ENCODE measurements at regions not wholly inside any gene's neighbourhood (a gene's known extent, or its start where the extent isn't known, plus 50 kb on each side); places are given as distances from the start of the nearest gene placed in this dataset.

DNA sequence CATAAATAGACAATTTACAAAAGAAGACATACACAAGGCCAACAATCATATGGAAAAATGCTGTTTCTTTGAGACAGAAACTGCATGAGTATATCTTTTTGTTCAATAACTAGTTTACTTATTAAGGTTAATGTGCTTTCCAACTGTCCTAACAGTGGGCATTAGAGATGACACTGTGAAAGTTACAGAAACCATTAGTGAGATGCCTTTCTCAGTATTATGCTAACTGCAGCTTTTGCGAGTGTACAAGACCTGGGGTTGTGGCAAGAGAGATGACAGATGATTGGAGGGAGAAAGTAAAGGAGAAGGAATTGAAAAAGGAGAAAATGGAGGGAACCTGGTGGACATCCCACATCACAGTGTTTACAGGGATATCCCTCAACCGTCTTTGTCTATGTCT is 640.5 kb downstream of the ZPLD1 start:
- Histone ChIP-seq H3K36me3 (no peaks in the 10 kb centered on the region), H3K4me3 (no peak overlapping the region), H3K4me1 (no peaks in the 10 kb centered on the region), H3K27me3 (no peaks in the 10 kb centered on the region), H3K27ac (no peak overlapping the region), H3K9me3 (no peaks in the 10 kb centered on the region)
- no peak for ATAC-seq
- DNase-seq = no peak
- TF ChIP-seq, protein P1, sequence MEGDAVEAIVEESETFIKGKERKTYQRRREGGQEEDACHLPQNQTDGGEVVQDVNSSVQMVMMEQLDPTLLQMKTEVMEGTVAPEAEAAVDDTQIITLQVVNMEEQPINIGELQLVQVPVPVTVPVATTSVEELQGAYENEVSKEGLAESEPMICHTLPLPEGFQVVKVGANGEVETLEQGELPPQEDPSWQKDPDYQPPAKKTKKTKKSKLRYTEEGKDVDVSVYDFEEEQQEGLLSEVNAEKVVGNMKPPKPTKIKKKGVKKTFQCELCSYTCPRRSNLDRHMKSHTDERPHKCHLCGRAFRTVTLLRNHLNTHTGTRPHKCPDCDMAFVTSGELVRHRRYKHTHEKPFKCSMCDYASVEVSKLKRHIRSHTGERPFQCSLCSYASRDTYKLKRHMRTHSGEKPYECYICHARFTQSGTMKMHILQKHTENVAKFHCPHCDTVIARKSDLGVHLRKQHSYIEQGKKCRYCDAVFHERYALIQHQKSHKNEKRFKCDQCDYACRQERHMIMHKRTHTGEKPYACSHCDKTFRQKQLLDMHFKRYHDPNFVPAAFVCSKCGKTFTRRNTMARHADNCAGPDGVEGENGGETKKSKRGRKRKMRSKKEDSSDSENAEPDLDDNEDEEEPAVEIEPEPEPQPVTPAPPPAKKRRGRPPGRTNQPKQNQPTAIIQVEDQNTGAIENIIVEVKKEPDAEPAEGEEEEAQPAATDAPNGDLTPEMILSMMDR (IDR thresholded peaks at IDR 0.05) = no peak
- intact Hi-C loops (cut with DNase I) = no loop called here

DNA sequence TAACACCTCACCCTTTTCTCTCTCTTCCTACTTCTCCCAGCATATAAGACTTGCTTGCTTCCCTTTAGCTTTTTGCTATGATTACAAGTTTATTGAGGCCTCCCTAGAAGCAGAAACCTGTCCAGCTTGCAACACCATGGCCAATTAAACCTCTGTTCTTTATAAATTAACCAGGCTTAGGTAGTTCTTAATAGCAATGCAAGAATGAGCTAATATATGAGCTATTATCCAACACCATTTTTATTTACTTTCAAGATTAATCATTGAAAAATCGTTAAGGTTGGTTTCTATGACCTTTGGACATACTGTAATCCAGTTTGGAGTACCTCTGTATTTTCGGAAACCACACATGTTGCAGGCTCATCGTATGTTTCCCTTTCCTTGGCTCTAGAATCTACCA is 643.1 kb downstream of the ZPLD1 start:
- no peak for DNase-seq

DNA sequence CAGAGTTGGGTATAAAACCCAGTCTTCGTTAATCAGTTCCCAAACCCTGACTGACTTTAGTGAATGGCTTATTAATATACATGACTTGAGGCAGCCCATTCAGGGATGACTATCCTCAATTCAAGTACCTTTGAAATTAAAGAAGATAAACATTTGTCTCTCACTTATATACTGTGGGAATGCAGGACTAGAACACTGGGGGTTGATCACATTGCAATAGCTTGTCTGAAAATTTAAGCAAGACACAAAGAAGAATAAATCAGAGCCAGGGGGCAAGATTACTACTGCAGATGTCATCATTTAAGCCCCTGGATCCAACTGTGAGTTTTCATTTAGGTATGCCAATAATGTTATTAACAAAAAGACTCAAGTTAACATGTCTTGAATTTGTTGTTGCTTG is 647.7 kb downstream of the ZPLD1 start:
- Histone ChIP-seq H3K4me1 (no peaks in the 10 kb centered on the region), H3K27ac (no peak overlapping the region), H3K27me3 (no peaks in the 10 kb centered on the region), H3K36me3 (no peaks in the 10 kb centered on the region), H3K4me3 (no peak overlapping the region), H3K9me3 (no peaks in the 10 kb centered on the region)
- no peak for DNase-seq
- ATAC-seq = no peak
- TF ChIP-seq, protein P1 (IDR thresholded peaks at IDR 0.05) = no peak
- intact Hi-C loops (cut with DNase I) = no loop called here

More for the DNA sequence above, 643.1 kb downstream of the ZPLD1 start:
- TF ChIP-seq, protein P1 (IDR thresholded peaks at IDR 0.05) = no peak
- Histone ChIP-seq H3K4me1 (no peaks in the 10 kb centered on the region), H3K36me3 (no peaks in the 10 kb centered on the region), H3K27me3 (no peaks in the 10 kb centered on the region), H3K9me3 (no peaks in the 10 kb centered on the region), H3K4me3 (no peak overlapping the region), H3K27ac (no peak overlapping the region)
- no peak for ATAC-seq
- intact Hi-C loops (cut with DNase I) = no loop called here

DNA sequence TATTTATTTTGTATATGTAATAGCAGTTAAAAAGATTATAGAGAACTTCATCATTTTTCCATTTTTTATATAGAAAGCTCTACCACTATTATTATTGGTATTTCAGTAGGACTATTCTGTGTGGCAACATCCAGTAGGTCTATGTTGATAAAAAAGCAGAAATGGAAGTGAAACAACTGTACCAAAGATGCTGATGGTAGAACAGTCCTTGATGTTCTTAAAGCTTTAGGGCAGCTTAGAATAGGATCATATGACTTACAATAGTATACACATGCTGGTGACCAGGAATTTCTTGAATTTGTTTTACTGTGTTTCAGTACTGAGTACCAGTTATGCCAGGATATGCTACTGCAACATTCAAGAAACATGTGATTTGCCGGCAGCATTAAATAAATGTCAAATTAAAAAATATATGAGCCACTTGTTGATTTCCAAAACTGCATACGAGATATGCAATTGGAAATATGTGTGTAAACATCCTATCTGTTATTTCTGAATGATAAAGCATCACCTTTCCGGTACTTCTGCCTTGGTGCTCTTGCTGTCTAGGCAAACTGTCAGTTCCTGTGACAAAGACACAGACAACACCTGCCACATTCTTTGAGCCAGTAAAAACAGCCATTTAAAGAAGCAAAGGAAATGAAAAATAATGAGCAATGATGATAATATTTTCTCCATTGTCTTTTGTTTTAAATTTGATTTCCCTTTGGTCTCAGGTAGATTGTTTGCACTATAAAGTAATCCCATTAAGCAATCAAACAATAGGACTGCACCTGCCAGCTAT is 649.2 kb downstream of the ZPLD1 start:
- Histone ChIP-seq H3K27me3 (no peaks in the 10 kb centered on the region), H3K27ac (no peak overlapping the region), H3K4me3 (no peak overlapping the region), H3K4me1 (no peaks in the 10 kb centered on the region), H3K36me3 (no peaks in the 10 kb centered on the region), H3K9me3 (no peaks in the 10 kb centered on the region)
- intact Hi-C loops (cut with DNase I) = no loop called here
- no peak for ATAC-seq
- TF ChIP-seq, protein P1 (IDR thresholded peaks at IDR 0.05) = no peak
- no peak for DNase-seq

DNA sequence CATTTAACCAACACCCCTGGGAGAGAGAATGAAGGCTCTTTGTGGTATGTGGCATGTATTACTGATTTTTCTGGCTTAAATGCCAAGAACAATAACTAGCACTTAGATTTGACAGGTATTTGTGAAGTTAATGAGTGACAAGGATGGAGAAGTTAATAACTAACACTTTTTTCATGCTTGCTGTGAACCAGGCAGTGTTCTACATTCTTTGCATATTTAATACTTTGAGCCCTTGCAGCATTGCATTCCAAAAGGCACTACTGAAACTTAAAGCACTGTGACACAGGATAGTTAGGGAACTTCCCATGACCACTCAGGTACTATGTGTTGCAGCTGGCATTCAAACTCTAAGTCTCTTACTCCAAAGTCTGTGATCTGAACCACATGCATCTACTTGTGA is 650.6 kb downstream of the ZPLD1 start:
- DNase-seq (no peak), ATAC-seq (peak; percentile 96)
- no peak overlapping the region for H3K27ac ChIP-seq
- no peaks in the 10 kb centered on the region for H3K27me3 ChIP-seq
- H3K9me3 ChIP-seq = no peaks in the 10 kb centered on the region
- intact Hi-C loops (cut with DNase I) = no loop called here
- TF ChIP-seq, protein P1 (IDR thresholded peaks at IDR 0.05) = no peak
- no peaks in the 10 kb centered on the region for H3K36me3 ChIP-seq
- H3K4me3 ChIP-seq = no peak overlapping the region
- H3K4me1 ChIP-seq = no peaks in the 10 kb centered on the region

Measured in upper lobe of right lung (tissue), 1 donor.